ENCODE measurements at regions not wholly inside any gene's neighbourhood (a gene's known extent, or its start where the extent isn't known, plus 50 kb on each side); places are given as distances from the start of the nearest gene placed in this dataset.

GRCh38 chr21:32842146-32842545 lies 70.6 kb upstream of the PAXBP1 start (continued):
- TF ChIP-seq CTCF (IDR thresholded peaks at IDR 0.05; ENCODE audit: control extremely low read depth in 1 of 3, insufficient read depth in 1 of 3, low read depth in 1 of 3, low read length in 3 of 3) (no peak), TBP (IDR thresholded peaks at IDR 0.05; ENCODE audit: low read depth, low read length) (no peak), TEAD4 (IDR thresholded peaks at IDR 0.05; ENCODE audit: low read depth, low read length) (no peak)
